Lung (tissue), 11 donors: ENCODE measurements at regions not wholly inside any gene's neighbourhood (a gene's known extent, or its start where the extent isn't known, plus 50 kb on each side); places are given as distances from the start of the nearest gene placed in this dataset.
"Not testable (repeated sequence)": the region's sequence is repeated elsewhere in the genome, so short reads cannot be mapped to it uniquely, and the experiment has no call there.

Experiments used
- ATAC-seq: fragments of 200-7000 bp; cut with Tn5 transposase; one replicate; pipeline ENCODE4 v1.9.1; 2020; ENCODE audit warnings: moderate number of reproducible peaks; ENCODE audit not compliant: insufficient read depth, low FRiP score
- DNase-seq, 3 donors: peaks; one replicate each; pipeline ENCODE4 v3.0.0-alpha.2; 2013 to 2017
- H3K27ac ChIP-seq, 2 donors: one replicate each; pipeline ENCODE4 v1.5.1; 2013; ENCODE audit warnings: mild to moderate bottlenecking in 2 of 2, moderate library complexity in 2 of 2, control low read depth in 1 of 2, inconsistent platforms in 1 of 2, low read depth in 1 of 2, low read length in 1 of 2
- H3K27me3 ChIP-seq, 3 donors: one replicate each; pipeline ENCODE4 v1.5.1; 2013; ENCODE audit warnings: low read length in 2 of 3; ENCODE audit not compliant: control insufficient read depth in 3 of 3, insufficient read depth in 3 of 3
- H3K36me3 ChIP-seq, 4 donors: one replicate each; pipeline ENCODE4 v1.5.1; 2013; ENCODE audit warnings: low read length in 4 of 4, mild to moderate bottlenecking in 1 of 4, moderate library complexity in 1 of 4; ENCODE audit not compliant: control insufficient read depth in 4 of 4, insufficient read depth in 4 of 4
- H3K4me1 ChIP-seq, 5 donors: one replicate each; pipeline ENCODE4 v1.5.1; 2013; ENCODE audit warnings: low read length in 5 of 5, mild to moderate bottlenecking in 2 of 5, moderate library complexity in 1 of 5; ENCODE audit not compliant: control insufficient read depth in 5 of 5, insufficient read depth in 5 of 5
- H3K4me3 ChIP-seq: one replicate; pipeline ENCODE4 v1.5.1; 2013; ENCODE audit warnings: mild to moderate bottlenecking, control low read depth, moderate library complexity
- H3K9ac ChIP-seq, 2 donors: one replicate each; pipeline ENCODE4 v1.5.1; 2013; ENCODE audit warnings: low read length in 2 of 2, control low read depth in 1 of 2; ENCODE audit not compliant: insufficient read depth in 1 of 2
- H3K9me3 ChIP-seq, 4 donors: one replicate each; pipeline ENCODE4 v1.5.1; 2013; ENCODE audit warnings: low read length in 3 of 4, mild to moderate bottlenecking in 1 of 4, moderate library complexity in 1 of 4; ENCODE audit not compliant: control insufficient read depth in 4 of 4, insufficient read depth in 3 of 4
- WGBS, 2 donors: extraction: QIAGEN DNeasy Blood & Tissue Kit; methylation state at CpG; one replicate each; pipeline ENCODE4 v1.1.7; 2013; 5-methylcytosine and 5-hydroxymethylcytosine counted together
- TF ChIP-seq, protein P1 (sequence below): IDR thresholded peaks from 2 replicates; pipeline ENCODE4 v1.5.1; 2012; ENCODE audit warnings: mild to moderate bottlenecking; ENCODE audit errors: control extremely low read depth, extremely low read depth
- donor health status: control.
- donor health status: control.
- donor health status: Bipolar disorder and iron deficiency.
- donor health status: healthy.
- donor health status: DM: yes; HTN: yes; CAD: no.

DNA sequence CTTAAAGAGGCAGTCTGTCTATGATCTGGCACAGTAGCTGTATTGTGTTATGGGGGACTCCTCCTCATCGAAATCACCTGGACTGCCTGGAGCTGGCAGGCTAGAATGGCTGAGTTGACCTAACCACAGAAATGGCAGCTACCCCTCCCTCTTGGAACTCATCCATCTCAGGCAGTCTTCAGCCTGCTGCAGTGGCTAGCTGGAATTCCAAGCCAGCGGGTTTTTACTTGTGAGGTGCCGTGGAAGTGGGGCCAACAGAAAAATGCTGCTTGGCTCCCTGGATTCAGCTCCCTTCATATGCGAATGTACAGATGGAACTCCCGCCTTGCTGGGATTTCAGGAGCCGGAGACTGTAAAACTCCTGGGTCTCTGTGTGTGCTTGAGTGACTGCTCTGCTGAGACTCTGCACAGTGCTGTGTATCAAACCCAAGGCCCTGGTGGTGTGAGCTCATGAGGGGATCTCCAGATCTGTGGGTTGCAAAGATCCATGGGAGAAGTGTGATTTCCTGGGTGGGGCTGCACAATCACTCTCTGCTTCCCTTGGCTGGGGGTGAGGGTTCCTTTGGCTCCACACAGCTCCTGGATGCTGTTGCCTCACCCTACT lies 316.9 kb downstream of the CTH start:
- Histone ChIP-seq H3K27me3 (no peaks in the 10 kb centered on the region), H3K9ac (no peak overlapping the region), H3K27ac (no peak overlapping the region), H3K4me1 (peaks cover 0 to 4% (median 0%) of the 10 kb centered on the region in 5 donors), H3K36me3 (no peaks in the 10 kb centered on the region), H3K9me3 (peaks cover 0 to 10% (median 2%) of the 10 kb centered on the region in 4 donors), H3K4me3 (no peak overlapping the region)
- WGBS, 2 donors: 73 to 83% methylated on average over 6 of the region's 6 CpGs
- no peak for ATAC-seq
- DNase-seq: no peak
- TF ChIP-seq, protein P1, sequence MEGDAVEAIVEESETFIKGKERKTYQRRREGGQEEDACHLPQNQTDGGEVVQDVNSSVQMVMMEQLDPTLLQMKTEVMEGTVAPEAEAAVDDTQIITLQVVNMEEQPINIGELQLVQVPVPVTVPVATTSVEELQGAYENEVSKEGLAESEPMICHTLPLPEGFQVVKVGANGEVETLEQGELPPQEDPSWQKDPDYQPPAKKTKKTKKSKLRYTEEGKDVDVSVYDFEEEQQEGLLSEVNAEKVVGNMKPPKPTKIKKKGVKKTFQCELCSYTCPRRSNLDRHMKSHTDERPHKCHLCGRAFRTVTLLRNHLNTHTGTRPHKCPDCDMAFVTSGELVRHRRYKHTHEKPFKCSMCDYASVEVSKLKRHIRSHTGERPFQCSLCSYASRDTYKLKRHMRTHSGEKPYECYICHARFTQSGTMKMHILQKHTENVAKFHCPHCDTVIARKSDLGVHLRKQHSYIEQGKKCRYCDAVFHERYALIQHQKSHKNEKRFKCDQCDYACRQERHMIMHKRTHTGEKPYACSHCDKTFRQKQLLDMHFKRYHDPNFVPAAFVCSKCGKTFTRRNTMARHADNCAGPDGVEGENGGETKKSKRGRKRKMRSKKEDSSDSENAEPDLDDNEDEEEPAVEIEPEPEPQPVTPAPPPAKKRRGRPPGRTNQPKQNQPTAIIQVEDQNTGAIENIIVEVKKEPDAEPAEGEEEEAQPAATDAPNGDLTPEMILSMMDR: no peak

DNA sequence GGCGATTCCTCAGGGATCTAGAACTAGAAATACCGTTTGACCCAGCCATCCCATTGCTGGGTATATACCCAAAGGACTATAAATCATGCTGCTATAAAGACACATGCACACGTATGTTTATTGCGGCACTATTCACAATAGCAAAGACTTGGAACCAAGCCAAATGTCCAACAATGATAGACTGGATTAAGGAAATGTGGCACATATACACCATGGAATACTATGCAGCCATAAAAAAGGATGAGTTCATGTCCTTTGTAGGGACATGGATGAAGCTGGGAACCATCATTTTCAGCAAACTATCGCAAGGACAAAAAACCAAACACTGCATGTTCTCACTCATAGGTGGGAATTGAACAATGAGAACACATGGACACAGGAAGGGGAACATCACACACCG lies 311.1 kb downstream of the PTGER3 start:
- H3K27ac ChIP-seq, DNase-seq, H3K36me3 ChIP-seq, H3K4me3 ChIP-seq, H3K9ac ChIP-seq, H3K9me3 ChIP-seq, H3K4me1 ChIP-seq, ATAC-seq, H3K27me3 ChIP-seq: not testable (repeated sequence)
- 78% methylated on average over 3 to 5 of the region's 6 CpGs for WGBS, 2 donors

DNA sequence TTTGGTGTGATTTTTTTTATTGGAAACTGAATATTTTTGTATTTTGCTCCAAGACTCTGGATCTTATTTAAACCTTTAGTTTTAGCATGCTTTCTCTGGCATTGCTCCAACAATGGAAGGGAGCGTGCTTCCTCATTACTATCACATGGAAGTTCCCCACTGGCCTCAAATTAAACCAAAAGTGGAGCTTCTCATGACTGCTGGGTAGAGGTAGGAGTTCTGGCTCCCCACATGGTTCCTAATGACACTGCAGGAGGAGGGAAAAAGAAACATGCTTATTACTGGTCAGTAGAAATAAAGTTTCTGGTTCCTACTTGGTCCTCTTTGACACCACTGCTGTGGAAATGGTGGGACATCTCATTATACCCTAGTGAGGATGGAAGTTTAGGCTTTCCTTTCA lies 310.5 kb downstream of the PTGER3 start:
- H3K27ac ChIP-seq: no peak overlapping the region
- DNase-seq (no peak), ATAC-seq (no peak)
- H3K27me3 ChIP-seq: no peaks in the 10 kb centered on the region
- H3K4me3 ChIP-seq: no peak overlapping the region
- no peaks in the 10 kb centered on the region for H3K4me1 ChIP-seq
- H3K36me3 ChIP-seq: no peaks in the 10 kb centered on the region
- TF ChIP-seq, protein P1: no peak
- 74 to 96% methylated on average over 1 of the region's 1 CpG for WGBS, 2 donors
- peaks cover 0 to 3% (median 0%) of the 10 kb centered on the region in 4 donors for H3K9me3 ChIP-seq
- H3K9ac ChIP-seq: no peak overlapping the region

DNA sequence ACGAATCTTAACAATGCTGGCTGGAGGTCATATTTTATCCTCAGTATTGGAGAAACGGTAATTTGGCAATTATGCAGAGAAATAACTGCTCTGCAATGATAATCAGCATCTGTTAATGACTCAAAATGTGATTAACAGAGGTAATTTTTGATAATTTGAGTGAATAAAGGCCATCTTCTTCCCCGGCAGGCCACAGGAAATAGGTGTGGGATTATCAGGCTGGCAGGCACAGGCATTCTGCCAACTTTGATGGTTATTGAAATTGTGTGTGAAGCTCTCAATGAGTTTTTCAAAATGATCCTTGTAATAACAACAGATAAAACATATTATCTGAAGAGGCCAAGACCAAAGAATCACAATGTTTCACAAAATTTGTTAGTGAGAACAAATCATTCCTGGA lies 309.0 kb downstream of the PTGER3 start:
- Histone ChIP-seq H3K27ac (no peak overlapping the region), H3K27me3 (no peaks in the 10 kb centered on the region), H3K4me3 (no peak overlapping the region), H3K4me1 (no peaks in the 10 kb centered on the region), H3K9me3 (peaks cover 0 to 3% (median 0%) of the 10 kb centered on the region in 4 donors), H3K36me3 (no peaks in the 10 kb centered on the region), H3K9ac (no peak overlapping the region)
- 30 to 54% methylated on average over 3 of the region's 3 CpGs for WGBS, 2 donors
- ATAC-seq (no peak), DNase-seq (no peak)
- TF ChIP-seq, protein P1: no peak
